Mesodermal cell (in vitro differentiated cells): ENCODE measurements at regions not wholly inside any gene's neighbourhood (a gene's known extent, or its start where the extent isn't known, plus 50 kb on each side); places are given as distances from the start of the nearest gene placed in this dataset.

Experiments used
- H3K27ac ChIP-seq: 2 replicates; pipeline ENCODE4 v1.7.0; 2013; ENCODE audit warnings: mild to moderate bottlenecking, low read depth, low read length, moderate library complexity; ENCODE audit not compliant: severe bottlenecking
- H3K36me3 ChIP-seq: 2 replicates; pipeline ENCODE4 v1.7.1; 2013; ENCODE audit warnings: mild to moderate bottlenecking, low read length, moderate library complexity; ENCODE audit not compliant: control insufficient read depth, insufficient read depth
- H3K4me1 ChIP-seq: one replicate; pipeline ENCODE4 v1.7.1; 2013; ENCODE audit warnings: mild to moderate bottlenecking, low read length; ENCODE audit not compliant: insufficient read depth, control insufficient read depth, poor library complexity, severe bottlenecking
- H3K4me3 ChIP-seq: 2 replicates; pipeline ENCODE4 v1.7.0; 2013; ENCODE audit warnings: low read length, control low read depth, mild to moderate bottlenecking; ENCODE audit not compliant: insufficient read depth, poor library complexity, severe bottlenecking; ENCODE audit errors: extremely low read depth
- H3K9me3 ChIP-seq: 2 replicates; pipeline ENCODE4 v1.7.1; 2013; ENCODE audit warnings: mild to moderate bottlenecking, low read length, moderate library complexity; ENCODE audit not compliant: control insufficient read depth
- WGBS, 2 experiments: methylation state at CpG; one replicate each; pipeline ENCODE4 v1.1.5; 2013; ENCODE audit warnings: missing lambda C conversion rate in 2 of 2; ENCODE audit not compliant: insufficient coverage in 2 of 2; 5-methylcytosine and 5-hydroxymethylcytosine counted together

GRCh38 chr5:4395752-4396151 is 744.4 kb upstream of the ADAMTS16 start:
- 72 to 93% methylated on average over 1 to 2 of the region's 2 CpGs for WGBS, 2 experiments

GRCh38 chr5:4405614-4406219 is 734.4 kb upstream of the ADAMTS16 start:
- WGBS, 2 experiments, result 93 to 95% methylated on average over 3 to 4 of the region's 7 CpGs

More at GRCh38 chr5:4395752-4396151, 744.4 kb upstream of the ADAMTS16 start:
- H3K4me3 ChIP-seq, result no peak overlapping the region
- no peaks in the 10 kb centered on the region for H3K9me3 ChIP-seq
- no peaks in the 10 kb centered on the region for H3K36me3 ChIP-seq
- no peaks in the 10 kb centered on the region for H3K4me1 ChIP-seq
- no peak overlapping the region for H3K27ac ChIP-seq

GRCh38 chr5:4410151-4410550 is 730.0 kb upstream of the ADAMTS16 start:
- H3K4me1 ChIP-seq, result no peaks in the 10 kb centered on the region
- H3K4me3 ChIP-seq, result no peak overlapping the region
- no peak overlapping the region for H3K27ac ChIP-seq
- no peaks in the 10 kb centered on the region for H3K9me3 ChIP-seq
- H3K36me3 ChIP-seq, result no peaks in the 10 kb centered on the region
- 88 to 97% methylated on average over 3 to 5 of the region's 5 CpGs for WGBS, 2 experiments

More at GRCh38 chr5:4405614-4406219, 734.4 kb upstream of the ADAMTS16 start:
- Histone ChIP-seq H3K4me3 (no peak overlapping the region), H3K4me1 (no peaks in the 10 kb centered on the region), H3K27ac (no peak overlapping the region), H3K36me3 (no peaks in the 10 kb centered on the region), H3K9me3 (no peaks in the 10 kb centered on the region)

- no peaks in the 10 kb centered on the region for H3K9me3 ChIP-seq
- no peak overlapping the region for H3K27ac ChIP-seq
- no peaks in the 10 kb centered on the region for H3K36me3 ChIP-seq
- no peak overlapping the region for H3K4me3 ChIP-seq
- no peaks in the 10 kb centered on the region for H3K4me1 ChIP-seq
- WGBS, 2 experiments, result 95 to 97% methylated on average over 4 to 5 of the region's 8 CpGs
These were observed 728.5 kb upstream of the ADAMTS16 start for GRCh38 chr5:4411664-4412063.

- H3K27ac ChIP-seq, result no peak overlapping the region
- no peak overlapping the region for H3K4me3 ChIP-seq
- H3K36me3 ChIP-seq, result no peaks in the 10 kb centered on the region
- WGBS, 2 experiments, result 62 to 73% methylated on average over 4 of the region's 8 CpGs
- no peaks in the 10 kb centered on the region for H3K4me1 ChIP-seq
- H3K9me3 ChIP-seq, result no peaks in the 10 kb centered on the region
These were observed 726.1 kb upstream of the ADAMTS16 start for GRCh38 chr5:4413996-4414395.

- WGBS, 2 experiments, result 70% methylated on average over 2 of the region's 2 CpGs; no CpG with 5 or more reads in 1 of the 2 experiments
- H3K27ac ChIP-seq, result no peak overlapping the region
- no peaks in the 10 kb centered on the region for H3K9me3 ChIP-seq
- H3K4me3 ChIP-seq, result no peak overlapping the region
- no peaks in the 10 kb centered on the region for H3K4me1 ChIP-seq
- H3K36me3 ChIP-seq, result no peaks in the 10 kb centered on the region
These were observed 722.0 kb upstream of the ADAMTS16 start for GRCh38 chr5:4418084-4418483.

- Histone ChIP-seq H3K4me3 (no peak overlapping the region), H3K27ac (no peak overlapping the region), H3K4me1 (no peaks in the 10 kb centered on the region), H3K36me3 (no peaks in the 10 kb centered on the region), H3K9me3 (no peaks in the 10 kb centered on the region)
- WGBS, 2 experiments, result 76 to 78% methylated on average over 8 of the region's 8 CpGs
These were observed 720.8 kb upstream of the ADAMTS16 start for GRCh38 chr5:4419281-4419680.

- H3K4me1 ChIP-seq, result no peaks in the 10 kb centered on the region
- no peaks in the 10 kb centered on the region for H3K9me3 ChIP-seq
- H3K36me3 ChIP-seq, result no peaks in the 10 kb centered on the region
- WGBS, 2 experiments, result 82% methylated on average over 1 to 2 of the region's 3 CpGs
- H3K4me3 ChIP-seq, result no peak overlapping the region
- no peak overlapping the region for H3K27ac ChIP-seq
These were observed 720.0 kb upstream of the ADAMTS16 start for GRCh38 chr5:4420177-4420576.

- WGBS, 2 experiments, result 90% methylated on average over 2 of the region's 6 CpGs; no CpG with 5 or more reads in 1 of the 2 experiments
- Histone ChIP-seq H3K4me3 (no peak overlapping the region), H3K4me1 (no peaks in the 10 kb centered on the region), H3K27ac (no peak overlapping the region), H3K36me3 (no peaks in the 10 kb centered on the region), H3K9me3 (no peaks in the 10 kb centered on the region)
These were observed 719.4 kb upstream of the ADAMTS16 start for GRCh38 chr5:4420681-4421080.

- Histone ChIP-seq H3K4me3 (no peak overlapping the region), H3K4me1 (no peaks in the 10 kb centered on the region), H3K27ac (no peak overlapping the region), H3K36me3 (no peaks in the 10 kb centered on the region), H3K9me3 (no peaks in the 10 kb centered on the region)
- WGBS, 2 experiments, result no CpG with 5 or more reads among the region's 3 CpGs
These were observed 717.9 kb upstream of the ADAMTS16 start for GRCh38 chr5:4422247-4422646.

- H3K4me1 ChIP-seq, result no peaks in the 10 kb centered on the region
- H3K9me3 ChIP-seq, result no peaks in the 10 kb centered on the region
- no peak overlapping the region for H3K4me3 ChIP-seq
- H3K36me3 ChIP-seq, result no peaks in the 10 kb centered on the region
- no peak overlapping the region for H3K27ac ChIP-seq
- WGBS, 2 experiments, result no CpG with 5 or more reads among the region's 4 CpGs
These were observed 715.2 kb upstream of the ADAMTS16 start for GRCh38 chr5:4424895-4425294.
